ENCODE measurements at regions not wholly inside any gene's neighbourhood (a gene's known extent, or its start where the extent isn't known, plus 50 kb on each side); places are given as distances from the start of the nearest gene placed in this dataset.
A peak's percentile ranks its signal among the peaks of the same experiment; 100 is the strongest.

DNA sequence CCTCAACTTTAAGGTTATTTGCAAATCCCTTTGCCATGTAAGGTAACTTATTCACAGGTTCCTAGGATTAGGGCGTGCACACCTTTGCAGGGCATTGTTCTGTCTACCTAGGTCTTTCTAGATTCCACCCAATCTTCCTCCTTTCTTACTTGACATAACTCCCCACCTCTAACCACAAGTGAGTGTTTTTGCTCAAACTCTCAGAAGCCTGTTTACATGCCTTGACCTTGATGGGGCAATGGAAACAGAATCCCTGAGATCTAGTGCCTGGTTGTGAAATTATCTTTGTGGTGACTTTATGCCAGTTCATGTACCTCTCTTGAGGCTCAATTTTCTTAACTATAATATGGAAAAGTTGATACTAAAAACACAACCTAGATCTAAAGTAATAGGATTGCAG, 296.6 kb downstream of the TTLL7 start:
- Histone ChIP-seq H3K9me3 (ENCODE audit: control insufficient read depth, low read length) (peaks cover 3% of the 10 kb centered on the region), H3K36me3 (ENCODE audit: control insufficient read depth, insufficient read depth, low read length) (no peaks in the 10 kb centered on the region), H3K27ac (ENCODE audit: low read depth, low read length, severe bottlenecking) (no peak overlapping the region), H3K4me1 (ENCODE audit: control insufficient read depth, insufficient read depth, low read length, poor library complexity, severe bottlenecking) (no peaks in the 10 kb centered on the region), H3K4me3 (ENCODE audit: extremely low read depth, insufficient read depth, low read length, poor library complexity, severe bottlenecking) (no peak overlapping the region)
- WGBS, 2 experiments (ENCODE audit: insufficient coverage in 2 of 2) = 88 to 100% methylated on average over 1 of the region's 1 CpG

DNA sequence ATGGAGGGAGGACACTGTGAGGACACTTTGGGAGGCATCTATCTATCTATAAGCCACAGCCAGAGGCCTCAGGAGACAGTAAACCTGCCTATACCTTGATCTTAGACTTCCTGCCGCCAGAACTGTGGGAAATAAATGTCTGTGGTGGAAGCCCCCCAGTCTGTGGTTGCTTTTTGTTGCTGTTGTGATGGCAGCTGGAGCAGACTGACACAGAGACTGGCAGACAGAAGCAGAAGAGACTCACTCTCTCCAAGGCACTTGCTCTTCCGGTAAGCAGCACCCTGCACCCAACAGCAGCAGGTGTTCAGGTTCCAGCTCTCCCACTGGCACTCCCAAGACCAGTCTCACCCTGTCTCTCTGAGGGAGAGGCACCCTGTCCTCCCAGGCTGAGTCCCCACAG, 297.6 kb downstream of the TTLL7 start:
- H3K4me3 ChIP-seq (ENCODE audit: extremely low read depth, insufficient read depth, low read length, poor library complexity, severe bottlenecking) = no peak overlapping the region
- 93 to 100% methylated on average over 1 to 2 of the region's 2 CpGs for WGBS, 2 experiments (ENCODE audit: insufficient coverage in 2 of 2)
- H3K27ac ChIP-seq (ENCODE audit: low read depth, low read length, severe bottlenecking) = no peak overlapping the region
- H3K9me3 ChIP-seq (ENCODE audit: control insufficient read depth, low read length) = peaks cover 3% of the 10 kb centered on the region
- no peaks in the 10 kb centered on the region for H3K36me3 ChIP-seq (ENCODE audit: control insufficient read depth, insufficient read depth, low read length)
- H3K4me1 ChIP-seq (ENCODE audit: control insufficient read depth, insufficient read depth, low read length, poor library complexity, severe bottlenecking) = no peaks in the 10 kb centered on the region

DNA sequence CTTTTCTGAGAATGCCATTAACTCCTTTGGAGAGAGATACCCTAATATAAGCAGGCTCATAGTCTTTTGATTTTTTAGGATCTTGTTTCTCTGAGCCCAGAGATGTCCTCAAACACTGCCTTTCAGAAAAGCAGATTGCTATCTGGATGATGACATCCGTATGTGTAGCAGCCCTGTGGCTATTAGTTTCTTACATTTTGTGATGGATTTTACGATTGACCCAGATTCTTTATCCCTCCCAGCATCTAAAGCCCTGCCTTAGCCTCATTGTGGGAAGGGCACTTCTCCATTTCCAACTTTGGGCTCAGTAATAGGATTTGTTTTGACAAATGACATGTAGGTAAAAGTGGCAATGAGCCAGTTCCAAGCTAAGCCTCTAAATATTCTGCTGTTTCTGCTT, 300.3 kb downstream of the TTLL7 start:
- Histone ChIP-seq H3K4me3 (ENCODE audit: extremely low read depth, insufficient read depth, low read length, poor library complexity, severe bottlenecking) (no peak overlapping the region), H3K36me3 (ENCODE audit: control insufficient read depth, insufficient read depth, low read length) (no peaks in the 10 kb centered on the region), H3K4me1 (ENCODE audit: control insufficient read depth, insufficient read depth, low read length, poor library complexity, severe bottlenecking) (peaks cover 10% of the 10 kb centered on the region), H3K27ac (ENCODE audit: low read depth, low read length, severe bottlenecking) (no peak overlapping the region), H3K9me3 (ENCODE audit: control insufficient read depth, low read length) (peaks cover 3% of the 10 kb centered on the region)
- WGBS, 2 experiments (ENCODE audit: insufficient coverage in 2 of 2) = 100% methylated on average over 1 of the region's 2 CpGs; no CpG with 5 or more reads in 1 of the 2 experiments

DNA sequence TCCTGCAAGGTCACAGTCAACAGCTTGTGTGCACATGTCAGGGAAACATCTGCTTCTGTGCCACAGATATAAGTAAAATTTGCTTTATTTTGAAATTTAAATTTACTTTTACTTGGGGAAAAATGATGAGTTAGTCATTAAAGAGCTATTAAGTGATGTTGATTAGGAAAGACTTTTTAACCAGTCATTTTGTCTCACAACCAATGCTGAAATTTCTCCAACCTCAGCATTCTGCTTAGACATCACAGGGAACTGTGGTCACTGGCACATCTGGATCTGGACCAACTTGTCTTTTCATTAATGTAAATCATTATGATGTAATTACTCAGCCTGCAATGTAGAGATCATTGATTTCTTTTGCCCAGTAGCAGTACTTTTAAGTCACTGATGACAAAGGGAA, 301.0 kb downstream of the TTLL7 start:
- Histone ChIP-seq H3K4me3 (ENCODE audit: extremely low read depth, insufficient read depth, low read length, poor library complexity, severe bottlenecking) (no peak overlapping the region), H3K9me3 (ENCODE audit: control insufficient read depth, low read length) (peaks cover 3% of the 10 kb centered on the region), H3K27ac (ENCODE audit: low read depth, low read length, severe bottlenecking) (no peak overlapping the region), H3K36me3 (ENCODE audit: control insufficient read depth, insufficient read depth, low read length) (no peaks in the 10 kb centered on the region), H3K4me1 (ENCODE audit: control insufficient read depth, insufficient read depth, low read length, poor library complexity, severe bottlenecking) (peaks cover 13% of the 10 kb centered on the region)

GRCh38 chr1:83697220-83697619, 301.7 kb downstream of the TTLL7 start:
- WGBS, 2 experiments (ENCODE audit: insufficient coverage in 2 of 2) = 100% methylated on average over 1 to 2 of the region's 2 CpGs
- Histone ChIP-seq H3K36me3 (ENCODE audit: control insufficient read depth, insufficient read depth, low read length) (no peaks in the 10 kb centered on the region), H3K4me1 (ENCODE audit: control insufficient read depth, insufficient read depth, low read length, poor library complexity, severe bottlenecking) (peaks cover 19% of the 10 kb centered on the region), H3K4me3 (ENCODE audit: extremely low read depth, insufficient read depth, low read length, poor library complexity, severe bottlenecking) (no peak overlapping the region), H3K27ac (ENCODE audit: low read depth, low read length, severe bottlenecking) (no peak overlapping the region), H3K9me3 (ENCODE audit: control insufficient read depth, low read length) (peaks cover 3% of the 10 kb centered on the region)

DNA sequence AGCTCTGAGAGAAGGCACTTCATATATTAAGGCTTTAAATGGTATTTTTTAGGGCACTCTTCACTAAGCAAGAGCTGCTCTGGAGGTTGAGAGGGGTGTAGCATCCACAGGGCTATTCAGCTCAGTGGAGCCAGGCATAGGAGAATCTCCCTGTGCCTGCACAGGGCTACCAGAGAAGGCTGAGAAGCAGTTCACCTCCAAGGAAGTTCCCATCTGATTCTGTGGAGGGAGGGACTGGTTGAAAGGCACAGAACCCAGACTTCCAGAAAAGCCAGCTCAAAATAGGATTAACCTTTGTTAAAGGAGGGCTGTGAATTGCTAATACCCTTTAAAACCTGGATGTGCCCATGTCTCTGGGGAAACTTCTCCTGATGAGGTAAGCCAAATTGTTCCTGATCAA, 304.5 kb downstream of the TTLL7 start:
- Histone ChIP-seq H3K36me3 (ENCODE audit: control insufficient read depth, insufficient read depth, low read length) (no peaks in the 10 kb centered on the region), H3K4me3 (ENCODE audit: extremely low read depth, insufficient read depth, low read length, poor library complexity, severe bottlenecking) (no peak overlapping the region), H3K4me1 (ENCODE audit: control insufficient read depth, insufficient read depth, low read length, poor library complexity, severe bottlenecking) (peaks cover 20% of the 10 kb centered on the region), H3K9me3 (ENCODE audit: control insufficient read depth, low read length) (peaks cover 3% of the 10 kb centered on the region), H3K27ac (ENCODE audit: low read depth, low read length, severe bottlenecking) (no peak overlapping the region)

DNA sequence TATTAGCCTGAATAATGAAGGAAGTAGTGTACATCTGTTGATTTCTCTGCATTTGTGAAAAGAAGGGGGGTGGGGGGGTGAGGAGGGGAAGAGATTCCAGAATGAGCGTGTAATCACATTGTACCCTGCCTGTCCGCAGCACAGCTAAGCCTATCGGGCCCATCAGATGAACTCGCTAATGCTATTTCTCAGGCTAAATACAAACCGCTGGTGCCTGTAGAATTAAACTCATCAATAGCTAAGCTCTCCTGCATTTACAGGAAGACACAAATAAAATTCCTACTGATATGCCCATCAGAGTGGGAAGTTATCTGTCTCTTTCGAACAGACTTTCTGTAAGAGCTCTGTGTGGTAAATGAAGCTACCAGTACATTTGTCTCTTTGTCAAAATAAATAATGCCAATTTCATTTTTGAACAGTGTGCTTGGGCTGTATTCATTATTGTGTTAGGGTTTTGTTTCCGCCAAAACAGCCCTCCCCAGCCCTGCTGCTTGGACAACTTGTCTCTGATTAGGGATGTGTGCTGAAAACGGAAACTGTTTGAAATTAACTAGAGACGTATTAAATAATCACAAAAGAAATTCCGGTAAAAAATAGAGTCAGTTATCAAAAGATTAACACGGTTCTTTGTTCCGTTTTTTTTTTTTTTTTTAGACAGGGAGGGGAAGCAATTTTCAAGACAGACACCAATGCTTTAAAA, 305.4 kb downstream of the TTLL7 start:
- Histone ChIP-seq H3K36me3 (ENCODE audit: control insufficient read depth, insufficient read depth, low read length) (no peaks in the 10 kb centered on the region), H3K4me3 (ENCODE audit: extremely low read depth, insufficient read depth, low read length, poor library complexity, severe bottlenecking) (no peak overlapping the region), H3K4me1 (ENCODE audit: control insufficient read depth, insufficient read depth, low read length, poor library complexity, severe bottlenecking) (peaks cover 20% of the 10 kb centered on the region), H3K27ac (ENCODE audit: low read depth, low read length, severe bottlenecking) (peak overlapping the region; percentile 82), H3K9me3 (ENCODE audit: control insufficient read depth, low read length) (no peaks in the 10 kb centered on the region)
- WGBS, 2 experiments (ENCODE audit: insufficient coverage in 2 of 2) = 12 to 14% methylated on average over 5 to 8 of the region's 12 CpGs

GRCh38 chr1:83692524-83693381, 306.2 kb downstream of the TTLL7 start:
- Histone ChIP-seq H3K4me1 (ENCODE audit: control insufficient read depth, insufficient read depth, low read length, poor library complexity, severe bottlenecking) (peaks cover 20% of the 10 kb centered on the region), H3K4me3 (ENCODE audit: extremely low read depth, insufficient read depth, low read length, poor library complexity, severe bottlenecking) (peak overlapping the region; percentile 20), H3K27ac (ENCODE audit: low read depth, low read length, severe bottlenecking) (peak overlapping the region; percentile 82)

DNA sequence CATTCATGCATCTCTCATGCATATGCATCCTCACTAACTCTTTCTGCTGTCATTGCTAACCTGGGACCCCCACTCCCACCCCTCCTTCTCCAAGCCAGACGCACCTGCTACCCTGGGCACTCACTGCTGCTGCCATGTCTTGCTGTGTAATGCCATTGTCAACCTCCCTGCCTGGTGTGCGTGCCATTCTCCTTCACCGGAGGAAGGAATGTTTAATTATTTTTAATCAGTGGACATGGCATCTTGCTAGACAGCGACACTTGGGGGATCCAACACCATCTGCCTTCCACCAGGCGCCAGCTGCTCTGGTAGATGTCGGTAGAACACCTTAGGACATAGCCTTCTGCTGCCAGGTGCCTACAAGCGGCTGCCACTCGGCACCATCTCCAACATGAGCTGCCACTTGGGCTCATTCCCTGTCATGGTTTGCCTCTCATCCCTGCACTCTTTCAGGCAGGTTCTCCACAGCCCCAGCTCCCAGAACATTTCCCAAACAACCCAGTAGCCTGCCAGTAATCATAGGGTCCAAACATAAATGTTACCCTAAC, 306.9 kb downstream of the TTLL7 start:
- peaks cover 20% of the 10 kb centered on the region for H3K4me1 ChIP-seq (ENCODE audit: control insufficient read depth, insufficient read depth, low read length, poor library complexity, severe bottlenecking)
- H3K4me3 ChIP-seq (ENCODE audit: extremely low read depth, insufficient read depth, low read length, poor library complexity, severe bottlenecking) = no peak overlapping the region
- H3K9me3 ChIP-seq (ENCODE audit: control insufficient read depth, low read length) = no peaks in the 10 kb centered on the region
- no peaks in the 10 kb centered on the region for H3K36me3 ChIP-seq (ENCODE audit: control insufficient read depth, insufficient read depth, low read length)
- 88 to 92% methylated on average over 7 of the region's 8 CpGs for WGBS, 2 experiments (ENCODE audit: insufficient coverage in 2 of 2)
- peak overlapping the region; percentile 82 for H3K27ac ChIP-seq (ENCODE audit: low read depth, low read length, severe bottlenecking)

More at GRCh38 chr1:83692524-83693381, 306.2 kb downstream of the TTLL7 start:
- 0% methylated on average over 7 of the region's 13 CpGs for WGBS, 2 experiments (ENCODE audit: insufficient coverage in 2 of 2)
- H3K36me3 ChIP-seq (ENCODE audit: control insufficient read depth, insufficient read depth, low read length) = no peaks in the 10 kb centered on the region
- H3K9me3 ChIP-seq (ENCODE audit: control insufficient read depth, low read length) = no peaks in the 10 kb centered on the region

GRCh38 chr1:83689921-83690868, 308.7 kb downstream of the TTLL7 start:
- Histone ChIP-seq H3K4me1 (ENCODE audit: control insufficient read depth, insufficient read depth, low read length, poor library complexity, severe bottlenecking) (peaks cover 20% of the 10 kb centered on the region), H3K9me3 (ENCODE audit: control insufficient read depth, low read length) (no peaks in the 10 kb centered on the region), H3K27ac (ENCODE audit: low read depth, low read length, severe bottlenecking) (no peak overlapping the region), H3K4me3 (ENCODE audit: extremely low read depth, insufficient read depth, low read length, poor library complexity, severe bottlenecking) (no peak overlapping the region), H3K36me3 (ENCODE audit: control insufficient read depth, insufficient read depth, low read length) (no peaks in the 10 kb centered on the region)
- WGBS, 2 experiments (ENCODE audit: insufficient coverage in 2 of 2) = 74 to 86% methylated on average over 2 of the region's 6 CpGs

All from mesodermal cell (in vitro differentiated cells).